A172 (cell line): ENCODE measurements at regions not wholly inside any gene's neighbourhood (a gene's known extent, or its start where the extent isn't known, plus 50 kb on each side); places are given as distances from the start of the nearest gene placed in this dataset.

Experiments used
- DNase-seq: peaks from one replicate; pipeline ENCODE4 v3.0.0-alpha.2; 2015; ENCODE audit warnings: low spot score

DNA sequence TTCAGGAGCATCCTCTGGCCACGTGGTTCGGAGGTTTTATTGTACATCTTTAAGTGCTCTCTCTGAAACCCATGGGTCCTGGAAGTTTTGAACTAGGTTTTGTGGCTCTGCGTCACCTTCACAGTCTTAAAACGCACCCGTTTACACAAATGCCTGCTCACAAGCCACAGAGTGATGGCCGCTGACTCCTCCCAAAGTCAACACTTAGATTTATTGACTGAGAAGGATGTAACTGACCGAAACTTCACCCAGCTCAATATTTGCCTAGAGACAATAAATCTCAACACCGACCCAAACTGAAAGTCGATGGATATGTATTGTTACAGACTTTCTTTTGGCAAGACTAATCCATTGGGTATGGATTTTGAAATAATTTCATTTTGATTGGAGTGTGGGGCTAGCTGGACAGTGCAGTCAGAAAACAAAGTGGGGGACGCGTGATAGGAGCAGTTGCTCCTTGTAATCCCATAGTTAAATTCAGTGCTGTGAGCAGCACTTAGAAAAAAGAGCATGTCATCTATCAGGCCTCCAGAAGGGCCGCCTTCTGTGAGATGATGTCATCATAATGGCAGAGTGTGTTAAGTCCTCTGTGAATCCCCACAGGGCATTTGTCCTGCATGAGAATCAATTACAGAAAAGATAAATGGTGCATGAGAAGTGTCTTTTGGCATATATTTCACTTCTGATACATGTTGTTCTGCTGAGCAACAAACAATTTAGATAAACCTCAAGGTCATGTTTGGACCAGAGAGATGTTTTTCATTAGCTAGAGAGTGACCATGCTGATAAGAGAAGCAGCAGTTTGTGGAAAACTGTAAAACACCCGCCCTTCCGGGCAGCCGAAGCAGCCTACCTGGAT, 183.7 kb downstream of the INO80D start:
- peak; percentile 21 for DNase-seq

DNA sequence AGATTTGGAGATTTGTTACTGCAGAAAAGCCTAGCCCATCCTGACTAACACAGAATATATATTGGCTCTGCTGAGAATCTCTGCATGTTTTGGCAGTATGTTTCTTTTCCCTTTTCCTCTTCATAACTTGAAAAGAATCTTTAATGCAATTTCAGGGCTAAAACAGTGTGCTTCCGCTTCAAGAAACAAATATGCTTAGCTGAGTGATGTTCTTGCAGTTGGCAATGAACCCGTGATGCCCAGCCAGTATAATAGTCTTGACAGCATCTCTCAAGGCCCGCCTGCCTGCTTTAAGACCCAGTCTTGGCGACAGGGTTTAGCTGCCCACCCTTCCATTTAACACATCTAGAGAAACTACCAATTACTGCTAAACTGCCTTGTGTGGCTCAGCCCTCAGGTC, 184.5 kb downstream of the INO80D start:
- no peak for DNase-seq

DNA sequence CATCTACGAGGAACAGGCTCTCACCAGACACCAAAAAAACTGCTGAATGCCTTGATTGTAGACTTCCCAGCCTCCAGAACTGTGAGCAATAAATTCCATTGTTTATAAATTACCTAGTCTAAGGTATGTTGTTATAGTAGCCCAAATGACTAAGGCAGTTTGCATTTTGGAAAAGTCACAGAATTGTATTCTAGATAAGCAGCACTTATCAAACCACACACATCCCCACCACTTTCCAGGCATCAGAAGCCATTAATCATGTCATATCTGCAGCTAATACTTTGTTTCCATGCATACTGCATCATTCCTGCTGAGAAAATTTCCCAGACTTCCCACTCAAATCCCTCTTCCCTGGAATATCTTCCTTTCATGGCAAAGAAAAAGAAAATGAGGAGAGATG, 187.2 kb downstream of the INO80D start:
- peak; percentile 12 for DNase-seq

DNA sequence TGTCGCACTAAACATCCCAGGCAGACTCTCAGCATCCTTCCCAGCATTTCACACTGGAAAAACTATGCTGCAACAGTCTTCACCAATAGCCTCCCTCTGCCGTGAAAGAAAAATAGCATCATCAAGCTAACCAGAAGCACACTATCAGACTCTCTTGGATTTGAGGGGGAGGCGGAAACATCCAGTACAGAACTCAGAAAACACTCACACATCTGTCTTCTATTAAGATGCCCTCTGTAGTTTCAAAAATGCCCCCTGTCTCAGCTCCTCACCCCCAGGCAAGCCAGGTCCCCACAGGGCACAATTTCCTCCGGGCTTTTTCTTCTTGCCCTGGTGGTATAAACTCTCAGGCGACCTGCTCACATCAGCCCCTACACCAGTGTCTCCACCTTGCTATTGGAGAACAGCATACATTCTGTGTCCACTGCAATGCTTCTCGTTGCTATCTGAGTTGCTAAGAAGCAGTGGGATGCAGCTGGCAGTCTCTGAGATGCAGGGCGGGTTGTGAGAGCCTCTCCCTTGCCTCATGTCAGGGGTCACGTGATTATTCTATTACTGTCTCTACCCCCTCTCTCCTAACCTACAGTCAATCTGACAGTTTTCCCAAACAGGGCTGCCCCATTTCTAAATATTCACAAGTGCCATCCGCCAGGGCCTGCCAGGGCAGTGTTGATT, 189.9 kb downstream of the INO80D start:
- no peak for DNase-seq

DNA sequence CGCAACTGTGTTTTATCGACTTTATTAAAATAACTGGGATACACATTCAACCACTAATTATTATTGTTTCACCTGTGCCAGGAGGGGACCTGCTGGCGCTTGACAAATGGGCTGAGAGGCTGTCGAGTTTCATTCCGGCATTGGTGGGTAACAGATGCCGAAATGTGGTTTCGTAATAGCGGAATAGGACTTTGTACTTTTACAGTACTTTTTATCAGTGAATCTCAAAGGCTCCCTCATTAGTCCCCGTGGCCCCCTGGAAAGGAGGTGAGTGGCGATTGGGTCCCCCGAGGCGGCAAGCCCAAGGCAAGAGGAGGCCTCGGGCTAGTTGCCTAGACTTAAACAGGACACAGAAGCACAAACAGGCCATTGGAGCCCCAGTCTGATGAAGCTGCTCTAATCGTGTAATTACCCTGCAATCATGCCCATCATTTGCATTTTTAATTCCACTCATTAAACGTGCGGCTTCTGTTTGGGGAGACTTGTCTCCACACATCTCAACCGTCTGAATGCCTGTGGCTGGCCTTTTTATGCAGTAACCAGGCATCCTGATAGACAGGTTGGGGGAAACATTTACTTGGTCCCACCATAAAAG, 193.2 kb downstream of the INO80D start:
- DNase-seq, result no peak

DNA sequence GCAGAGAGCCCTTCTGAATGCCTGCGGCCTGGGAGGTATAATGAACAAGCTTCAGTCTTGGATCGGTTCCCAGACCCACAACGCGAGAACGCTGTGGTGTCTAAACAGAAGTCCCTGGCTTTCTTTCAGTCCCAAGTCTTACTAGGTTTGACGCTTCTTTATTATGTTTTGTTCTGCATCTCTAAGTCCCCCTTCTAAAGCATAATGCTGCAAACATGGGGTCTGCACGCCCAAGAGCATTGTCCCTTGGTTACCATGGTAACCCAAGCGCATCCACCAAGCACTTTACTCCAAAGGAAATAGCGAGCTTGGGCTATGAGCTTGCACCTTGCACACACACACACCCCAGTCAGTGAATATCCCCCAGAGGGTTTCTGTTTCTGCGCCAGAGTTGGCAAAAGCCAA, 193.7 kb downstream of the INO80D start:
- no peak for DNase-seq

DNA sequence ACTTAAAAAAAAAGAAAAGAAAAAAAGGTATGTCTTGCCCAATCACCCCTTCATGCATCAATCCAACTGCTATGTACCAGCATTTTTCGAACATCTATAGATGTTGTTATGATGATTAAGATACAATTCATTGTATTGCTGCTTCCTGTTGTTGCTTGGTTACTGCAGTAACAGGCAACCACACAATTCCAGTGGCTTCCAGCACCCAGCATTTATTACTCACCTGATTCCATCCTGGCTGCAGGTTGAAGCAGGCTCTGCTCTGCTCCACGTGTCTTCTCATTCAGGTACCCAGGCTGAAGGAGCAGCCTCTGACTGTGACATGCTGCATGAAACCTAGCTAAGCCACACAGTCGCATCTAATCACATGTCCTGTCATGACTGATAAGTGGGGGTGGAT, 196.9 kb downstream of the INO80D start:
- no peak for DNase-seq

DNA sequence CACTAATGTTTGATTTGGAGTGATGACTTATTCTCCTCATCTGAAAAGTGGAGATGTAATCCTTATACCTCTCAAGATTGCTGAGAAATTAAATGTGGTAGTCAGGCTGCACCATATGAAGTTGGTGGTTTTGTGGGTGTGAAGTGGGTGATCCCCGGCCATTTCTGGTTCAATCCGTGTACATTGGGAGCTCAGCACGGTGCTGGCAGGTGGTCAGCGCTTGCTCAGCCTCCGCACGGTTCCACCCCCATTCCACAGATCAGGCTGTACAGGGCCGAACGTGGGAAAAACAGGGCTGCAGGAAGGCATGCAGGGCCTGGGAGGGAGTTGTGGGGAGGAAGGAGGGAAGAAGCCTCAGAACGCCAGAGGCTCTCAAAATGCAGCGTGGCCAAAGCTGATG, 198.3 kb downstream of the INO80D start:
- no peak for DNase-seq

DNA sequence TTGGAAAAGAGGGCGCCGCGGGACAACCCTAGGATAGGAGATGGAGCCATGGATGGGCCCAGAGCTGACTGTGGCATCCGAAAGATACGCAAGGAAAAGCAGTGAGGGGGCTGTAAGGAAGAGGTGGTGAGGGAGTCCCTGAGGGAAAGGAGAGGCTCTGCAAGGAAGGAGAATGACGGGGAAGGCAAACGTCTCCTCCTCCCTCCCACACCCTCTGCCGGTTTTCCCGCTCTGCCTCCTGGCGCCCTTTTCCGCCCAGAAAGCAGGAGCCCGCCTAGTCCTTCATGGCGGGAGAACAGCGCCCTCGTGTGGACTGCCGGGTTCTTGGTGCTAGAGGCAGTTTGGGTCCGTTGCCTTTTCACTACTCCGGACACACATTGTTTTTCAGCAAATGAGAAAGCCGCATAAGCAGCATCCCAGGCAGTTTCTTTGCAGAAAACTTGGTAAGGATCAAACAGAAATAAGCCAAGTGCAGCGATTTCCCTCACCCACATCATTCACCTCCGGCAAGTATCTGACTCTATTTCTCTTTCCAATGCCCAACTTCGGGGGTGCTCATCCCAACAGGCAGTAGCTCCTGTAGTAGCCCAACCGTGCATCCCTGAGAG, 200.4 kb downstream of the INO80D start:
- DNase-seq, result peak; percentile 76

DNA sequence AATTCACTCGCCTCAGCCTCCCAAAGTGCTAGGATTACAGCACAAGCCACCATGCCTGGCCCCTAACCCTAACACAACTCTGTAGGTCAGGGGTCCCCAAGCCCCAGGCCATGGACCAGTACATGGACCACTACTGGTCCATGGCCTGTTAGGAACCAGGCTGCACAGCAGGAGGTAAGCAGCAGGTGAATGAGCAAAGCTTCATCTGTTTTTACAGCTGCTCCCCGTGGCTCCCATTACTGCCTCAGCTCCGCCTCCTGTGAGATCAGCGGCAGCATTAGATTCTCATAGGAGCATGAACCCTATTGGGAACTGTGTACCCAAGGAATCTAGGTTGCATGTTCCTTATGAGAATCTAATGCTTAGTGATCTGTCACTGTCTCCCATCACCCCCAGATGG, 201.7 kb downstream of the NRP2 start:
- DNase-seq, result no peak

DNA sequence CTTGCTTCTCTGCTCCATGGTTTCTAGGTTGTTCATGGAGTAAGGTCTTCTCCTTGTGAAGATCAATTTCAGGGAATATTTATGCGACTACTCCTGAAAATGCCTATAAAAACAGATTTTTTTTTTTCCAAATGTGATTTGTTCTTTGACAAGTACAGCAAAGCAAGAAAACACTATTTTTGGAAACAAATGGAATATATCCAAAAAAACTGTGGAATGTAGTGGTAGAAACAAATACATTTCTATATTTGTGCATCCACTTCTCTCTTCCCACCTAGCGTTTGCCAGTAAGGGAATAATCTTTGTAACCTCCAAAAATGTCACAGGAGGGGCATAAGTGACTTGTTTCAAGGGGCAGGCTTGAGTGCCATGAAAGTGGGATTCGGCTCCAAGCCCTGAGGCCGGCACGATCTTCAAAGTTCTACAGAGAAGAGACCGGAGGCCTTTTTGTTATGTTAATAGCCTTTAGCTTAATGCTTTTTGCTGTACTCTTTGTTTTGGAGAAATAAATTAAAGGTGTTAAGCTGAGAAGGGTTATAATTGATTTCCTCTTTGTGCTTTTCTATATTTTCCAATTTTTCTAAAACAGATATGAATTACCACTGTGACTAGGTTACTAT, 200.6 kb downstream of the NRP2 start:
- DNase-seq, result no peak

DNA sequence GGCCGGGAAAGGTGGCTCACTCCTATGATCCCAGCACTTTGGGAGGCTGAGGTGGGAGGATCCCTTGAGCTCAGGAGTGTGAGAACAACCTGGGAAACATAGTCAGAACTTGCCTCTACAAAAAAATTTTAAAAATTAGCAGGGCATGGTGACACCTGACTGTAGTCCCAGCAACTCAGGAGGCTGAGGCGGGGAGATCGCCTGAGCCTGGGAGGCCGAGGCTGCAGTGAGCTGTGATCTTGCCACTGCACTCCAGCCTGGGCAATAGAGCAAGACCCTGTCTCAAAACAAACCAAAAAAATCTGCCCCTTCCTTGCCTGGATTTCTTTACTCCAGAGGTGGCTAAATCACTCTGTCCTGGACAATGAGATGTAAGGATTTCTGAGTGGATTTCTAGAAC, 197.7 kb downstream of the NRP2 start:
- DNase-seq, result no peak

DNA sequence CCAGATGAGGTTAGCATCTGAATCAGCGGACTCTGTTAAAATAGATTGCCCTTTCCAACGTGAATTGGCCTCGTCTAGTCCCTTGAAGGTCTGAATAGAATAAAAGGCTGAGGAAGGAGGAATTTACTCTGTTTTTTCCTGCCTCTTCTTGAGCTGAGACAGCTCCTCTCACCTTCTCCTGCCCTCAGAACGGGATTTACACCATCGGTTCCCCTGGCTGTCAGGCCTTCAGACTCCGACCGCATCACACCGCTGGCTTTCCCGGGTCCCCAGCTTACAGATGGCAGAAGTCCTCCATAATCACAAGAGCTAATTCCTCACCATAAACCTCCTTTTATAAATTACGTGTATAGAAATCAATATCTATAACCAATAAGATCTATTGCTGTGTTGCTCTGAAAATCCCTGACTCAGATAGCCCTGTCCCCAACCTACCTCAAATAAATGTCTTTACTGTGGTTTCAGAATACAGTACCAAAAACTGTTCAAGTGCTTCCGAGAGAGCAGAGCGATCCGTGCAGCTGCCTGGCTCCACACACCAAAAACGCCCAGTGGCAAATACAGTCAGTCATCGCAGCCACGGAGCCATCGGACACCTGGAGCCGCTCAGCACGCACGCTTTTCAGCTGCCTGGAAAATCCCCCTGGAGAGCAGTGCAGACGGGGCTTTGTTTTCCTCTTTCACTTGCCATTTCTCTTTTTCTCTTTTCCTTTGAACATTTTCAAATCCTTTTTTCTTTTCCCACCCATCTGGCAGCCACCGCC, 196.9 kb downstream of the NRP2 start:
- no peak for DNase-seq

DNA sequence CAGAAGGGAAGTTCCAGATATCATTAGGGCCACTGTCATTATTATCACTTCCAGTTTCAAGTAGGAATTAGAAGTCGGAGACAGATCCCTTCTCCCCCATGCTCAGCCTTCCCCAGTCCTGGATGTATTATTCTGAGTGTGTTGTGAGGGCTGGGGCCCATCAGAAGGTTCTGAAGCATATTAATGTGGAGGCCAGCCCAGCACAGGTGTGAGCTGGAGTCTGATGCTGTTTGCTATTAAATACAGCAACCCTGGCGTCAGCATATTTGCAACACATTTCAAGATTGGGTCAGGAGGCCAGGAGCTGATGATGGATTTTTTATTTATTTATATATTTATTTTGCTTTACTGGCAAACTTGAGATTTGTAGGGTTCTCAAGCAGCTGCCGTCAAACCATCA, 195.2 kb downstream of the NRP2 start:
- DNase-seq, result no peak

DNA sequence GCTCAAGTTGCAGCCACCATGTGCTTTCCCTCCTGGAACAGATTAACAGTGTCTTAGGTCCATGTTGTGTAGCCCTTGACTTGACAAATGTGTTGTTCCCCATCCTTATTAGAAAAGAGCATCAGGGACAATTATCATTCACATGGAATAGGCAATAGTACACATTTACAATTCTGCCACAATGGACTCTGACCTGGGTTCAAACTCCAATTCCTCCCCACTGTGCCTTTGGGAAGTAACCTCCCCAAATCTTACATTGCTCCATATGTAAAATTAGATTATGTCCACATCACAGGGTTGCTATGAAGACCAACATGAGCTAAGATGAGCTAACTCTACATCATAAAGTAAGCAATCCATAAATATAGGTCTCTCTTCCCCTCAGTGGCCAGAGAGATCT, 193.8 kb downstream of the NRP2 start:
- no peak for DNase-seq

DNA sequence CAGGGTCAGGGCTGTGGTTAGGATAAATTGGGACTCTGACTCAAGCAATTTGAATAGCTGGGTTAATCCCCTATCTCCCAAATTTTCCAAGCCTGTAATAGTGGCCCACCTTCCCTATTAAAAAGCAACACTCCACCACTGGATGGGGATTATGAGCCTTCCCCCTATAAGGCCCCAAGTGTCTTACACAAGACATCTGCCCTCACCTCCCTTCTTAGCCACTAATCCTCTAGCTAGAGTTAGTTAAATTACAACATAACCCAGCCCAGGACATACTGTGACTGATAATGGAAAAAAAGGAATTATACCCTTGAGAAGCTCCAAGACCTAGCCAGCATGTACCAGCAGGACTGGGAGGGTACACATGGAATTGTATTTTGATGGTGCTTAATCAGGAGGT, 190.4 kb downstream of the NRP2 start:
- no peak for DNase-seq

DNA sequence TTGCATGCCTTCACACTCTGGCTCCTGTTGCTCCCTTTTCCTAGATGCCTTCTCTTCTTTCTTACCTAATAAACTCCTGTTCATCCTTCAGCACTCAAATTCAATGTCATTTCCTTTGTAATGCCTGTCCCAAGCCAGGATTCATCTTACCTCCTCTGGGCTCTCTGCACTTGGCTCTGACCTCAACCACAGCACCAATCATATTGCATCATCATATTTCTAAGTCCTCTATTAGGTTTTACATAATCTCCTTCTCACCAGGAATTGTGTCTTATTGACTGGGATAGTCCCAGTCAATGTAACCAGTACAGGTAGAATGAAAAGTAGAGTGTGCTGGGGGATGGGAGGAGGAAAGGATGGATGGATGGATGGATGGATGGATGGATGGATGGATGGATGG, 187.1 kb downstream of the NRP2 start:
- DNase-seq, result no peak

DNA sequence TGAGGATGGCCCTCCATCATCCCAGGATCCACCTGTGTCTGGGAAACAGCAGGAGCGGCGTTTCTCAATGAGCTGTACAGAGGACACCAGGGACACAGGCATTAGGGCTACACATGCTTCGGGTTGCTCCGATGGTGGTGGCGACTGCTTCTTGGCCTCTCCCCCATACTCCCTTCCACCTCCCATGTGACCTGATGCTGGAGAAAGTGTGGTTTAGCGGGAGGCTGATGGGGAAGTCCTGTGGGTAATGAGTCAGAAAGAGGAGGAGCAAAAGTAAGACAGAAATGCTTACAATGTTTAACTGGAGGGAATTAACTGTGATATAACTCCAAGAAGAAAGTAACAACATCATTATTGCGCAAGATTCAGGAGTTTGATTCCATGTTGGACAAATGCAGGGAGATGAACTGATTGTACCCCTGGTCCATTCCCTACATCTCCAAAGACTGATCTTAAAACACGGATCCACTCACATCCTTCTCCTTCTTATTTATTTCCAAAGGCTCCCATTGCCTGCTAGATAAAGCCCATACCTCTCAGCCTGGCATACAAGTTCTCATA, 186.6 kb downstream of the NRP2 start:
- DNase-seq, result peak; percentile 85

DNA sequence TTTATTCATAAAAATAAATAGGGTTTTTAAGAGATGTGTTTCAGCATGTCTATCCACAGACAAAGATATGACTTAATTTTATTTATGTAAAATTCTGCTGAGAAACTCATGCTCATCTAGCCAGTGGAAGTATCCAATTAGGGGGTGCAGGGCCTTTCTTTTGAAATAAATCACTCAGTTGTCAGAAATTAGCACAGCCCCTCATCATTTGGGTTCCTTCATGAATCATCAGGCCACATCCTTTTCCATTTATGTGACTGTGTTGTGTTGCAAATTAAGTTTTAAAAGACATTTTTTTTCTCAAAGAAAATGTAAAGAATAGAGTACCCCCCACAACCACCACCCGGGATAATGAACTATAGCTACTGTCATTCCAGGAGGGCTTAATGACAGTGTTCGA, 185.8 kb downstream of the NRP2 start:
- DNase-seq, result no peak

DNA sequence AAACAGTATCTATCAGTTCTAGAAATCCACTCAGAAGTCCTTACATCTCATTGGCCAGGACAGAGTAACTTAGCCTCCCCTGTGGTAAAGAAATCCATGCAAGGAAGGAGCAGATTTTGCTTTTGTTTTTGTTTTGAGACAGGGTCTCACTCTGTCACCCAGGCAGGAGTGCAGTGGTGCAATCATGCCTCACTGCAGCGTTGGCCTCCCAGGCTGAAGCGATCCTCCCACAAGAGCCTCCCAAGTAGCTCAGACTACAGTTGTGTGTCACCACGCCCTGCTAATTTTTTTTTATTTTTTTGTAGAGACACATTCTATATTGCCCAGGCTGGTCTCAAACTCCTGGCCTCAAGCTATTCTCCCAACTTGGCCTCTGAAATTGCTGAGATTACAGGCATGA, 185.1 kb downstream of the NRP2 start:
- DNase-seq, result no peak

DNA sequence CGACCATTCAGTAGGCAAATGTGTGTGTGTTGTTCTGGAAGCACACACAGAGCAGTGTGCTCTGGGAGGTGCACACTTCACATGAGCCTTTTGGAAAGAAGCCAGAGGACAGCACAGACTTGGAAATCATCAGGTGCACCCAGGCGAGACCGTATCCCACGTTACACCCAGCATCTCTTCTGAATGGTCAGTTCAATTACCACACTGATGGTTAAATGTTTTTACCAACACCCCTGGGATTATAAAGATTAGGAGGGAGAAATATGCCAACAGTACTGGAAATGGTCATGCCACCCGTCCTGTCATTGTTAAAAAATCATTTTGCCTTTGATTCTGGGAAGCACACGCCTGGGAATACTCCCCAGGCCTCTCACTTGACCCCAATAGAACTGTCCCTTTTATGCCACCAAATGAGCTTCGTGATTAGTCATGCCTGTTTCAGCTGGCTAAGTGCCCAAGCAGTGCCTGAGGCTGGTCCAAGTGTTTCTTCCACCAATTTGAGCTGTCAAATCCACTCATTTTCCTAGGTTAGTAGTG, 183.7 kb downstream of the NRP2 start:
- peak; percentile 69 for DNase-seq
